ENCODE measurements at regions not wholly inside any gene's neighbourhood (a gene's known extent, or its start where the extent isn't known, plus 50 kb on each side); places are given as distances from the start of the nearest gene placed in this dataset.

DNA sequence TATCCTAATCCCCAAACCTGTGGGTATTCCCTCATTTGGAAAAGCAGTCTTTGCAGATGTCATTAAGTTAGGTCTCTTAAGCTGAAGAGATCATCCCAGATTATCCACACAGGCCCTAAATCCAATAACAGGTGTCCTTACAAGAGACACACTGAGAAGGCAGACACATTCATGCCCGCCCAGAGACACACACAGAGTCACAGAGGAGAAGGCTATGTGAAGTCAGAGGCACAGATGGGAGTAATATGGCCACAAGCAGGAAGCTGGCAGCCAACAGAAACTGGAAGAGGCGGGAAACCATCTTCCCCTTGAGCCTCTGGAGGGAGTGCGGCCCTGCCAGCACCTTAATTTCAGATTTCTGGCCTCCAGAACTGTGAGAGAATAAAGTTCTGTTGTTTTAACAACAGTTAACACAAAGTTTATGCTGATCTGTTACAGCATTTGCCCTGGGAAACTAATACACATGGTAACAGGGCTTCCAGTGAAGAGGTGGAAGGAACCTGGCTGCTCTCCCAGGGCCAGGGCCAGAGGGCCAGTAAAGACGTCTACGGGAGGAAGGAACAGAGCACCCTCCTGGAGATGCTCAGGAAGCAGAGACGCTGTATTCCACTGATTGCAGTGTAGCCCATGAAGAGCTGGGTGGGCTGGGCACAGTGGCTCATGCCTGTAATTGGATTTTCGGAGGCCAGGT, 217.5 kb downstream of the GLI2 start:
- DNase-seq (ENCODE audit: low spot score) = no peak

DNA sequence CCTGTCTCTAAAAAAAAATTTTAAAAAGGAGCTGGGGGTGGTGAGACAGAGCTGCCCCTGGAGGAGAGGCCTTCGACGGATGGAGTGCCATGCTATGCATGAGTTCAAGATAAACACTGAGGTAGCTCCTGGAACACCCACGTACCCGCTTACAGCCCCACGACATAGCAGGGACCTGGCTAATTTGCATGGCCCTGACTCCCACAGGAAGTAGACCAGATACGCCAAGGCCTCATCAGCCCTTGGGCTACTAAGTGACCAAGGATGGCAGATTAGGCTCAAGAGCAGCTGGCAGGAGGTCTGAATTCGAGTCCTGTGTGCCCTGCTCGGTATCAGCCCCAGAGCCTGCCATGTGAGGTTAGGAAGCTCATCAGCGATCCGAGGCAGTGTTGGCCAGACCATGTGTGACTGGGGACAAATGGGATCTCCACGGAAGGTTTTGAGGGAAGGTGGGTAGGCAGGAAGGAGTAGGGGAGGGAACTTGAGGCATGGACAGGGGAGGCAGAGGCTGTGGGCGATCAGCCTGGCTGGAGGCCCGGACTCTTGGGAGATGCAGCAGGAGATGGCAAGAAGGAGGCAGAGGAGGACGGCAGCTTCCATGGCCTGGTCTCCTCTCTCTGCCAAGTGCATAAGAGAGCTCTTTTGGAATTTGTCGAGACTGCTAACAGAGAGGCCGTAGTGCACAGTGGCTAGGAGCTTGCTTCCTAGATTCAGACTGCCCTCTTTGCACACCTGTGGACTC, 218.3 kb downstream of the GLI2 start:
- no peak for DNase-seq (ENCODE audit: low spot score)

DNA sequence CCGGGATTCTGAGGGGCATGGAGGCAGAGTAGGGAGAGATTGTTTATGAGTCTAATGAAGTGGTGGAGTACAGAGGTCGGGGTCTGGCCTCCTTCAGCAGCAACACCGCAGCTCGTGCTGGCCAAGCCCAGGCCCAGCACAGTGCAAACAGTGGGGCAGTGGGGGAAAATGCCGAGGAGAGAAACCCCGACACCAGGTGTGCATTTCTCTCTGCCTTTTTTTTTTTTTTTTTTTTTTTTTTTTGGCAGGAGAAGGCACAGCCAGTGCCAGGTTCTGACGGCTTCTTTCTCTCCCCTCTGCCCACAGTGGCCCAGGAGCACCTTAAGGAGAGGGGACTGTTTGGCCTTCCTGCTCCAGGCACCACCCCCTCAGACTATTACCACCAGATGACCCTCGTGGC, 219.3 kb downstream of the GLI2 start:
- DNase-seq (ENCODE audit: low spot score) = no peak

DNA sequence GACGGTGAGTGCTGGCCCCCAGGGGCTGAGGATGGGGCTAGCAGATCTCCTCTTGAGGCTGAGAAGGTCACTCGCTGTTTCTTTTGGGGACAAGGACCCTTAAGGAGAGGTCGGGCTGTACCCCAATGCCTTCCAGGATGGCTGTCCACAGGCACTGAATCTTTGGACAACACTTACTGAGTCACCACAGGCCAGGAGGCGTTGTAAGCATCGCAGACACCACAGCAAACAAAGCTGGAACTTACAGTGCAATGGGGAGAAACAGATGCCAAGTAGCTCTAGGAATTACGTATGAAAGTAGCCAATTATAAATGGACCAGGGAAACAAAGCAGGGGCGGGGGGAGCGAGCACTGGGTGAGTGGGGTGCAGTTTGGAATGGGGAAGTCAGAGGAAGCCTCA, 219.8 kb downstream of the GLI2 start:
- no peak for DNase-seq (ENCODE audit: low spot score)

DNA sequence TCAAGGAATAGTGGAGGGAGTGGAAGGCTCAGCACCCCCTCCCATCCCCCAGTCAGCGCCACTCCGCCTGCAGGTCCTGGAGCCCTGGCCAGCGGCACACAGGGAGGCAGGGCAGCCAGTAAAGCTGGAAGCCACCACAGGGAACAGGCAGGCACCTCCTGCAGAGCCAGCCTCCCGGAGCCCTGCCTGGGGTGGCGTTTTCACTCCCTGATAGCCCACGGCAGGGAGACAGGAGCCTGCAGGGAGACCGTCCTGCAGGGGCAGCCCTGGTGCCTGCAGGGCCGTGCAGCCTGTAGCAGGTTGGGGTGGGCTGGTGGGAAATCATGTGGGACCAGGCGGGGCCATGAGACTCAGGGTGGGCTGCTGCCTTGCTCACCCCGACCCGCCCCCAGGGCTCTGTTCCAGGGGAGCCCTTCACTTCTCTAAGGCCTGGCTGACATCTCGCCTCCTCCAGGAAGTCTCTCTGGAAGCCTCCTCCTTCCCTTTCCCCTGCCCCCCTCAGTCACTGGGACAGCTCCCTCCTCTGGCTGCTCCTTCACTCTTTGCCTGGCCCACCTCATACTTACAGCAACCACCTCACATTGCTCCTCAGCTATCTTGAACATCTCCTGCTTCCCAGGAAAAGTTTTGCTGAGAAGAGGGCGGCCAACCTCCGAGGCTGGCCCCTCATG, 221.0 kb downstream of the GLI2 start:
- no peak for DNase-seq (ENCODE audit: low spot score)

DNA sequence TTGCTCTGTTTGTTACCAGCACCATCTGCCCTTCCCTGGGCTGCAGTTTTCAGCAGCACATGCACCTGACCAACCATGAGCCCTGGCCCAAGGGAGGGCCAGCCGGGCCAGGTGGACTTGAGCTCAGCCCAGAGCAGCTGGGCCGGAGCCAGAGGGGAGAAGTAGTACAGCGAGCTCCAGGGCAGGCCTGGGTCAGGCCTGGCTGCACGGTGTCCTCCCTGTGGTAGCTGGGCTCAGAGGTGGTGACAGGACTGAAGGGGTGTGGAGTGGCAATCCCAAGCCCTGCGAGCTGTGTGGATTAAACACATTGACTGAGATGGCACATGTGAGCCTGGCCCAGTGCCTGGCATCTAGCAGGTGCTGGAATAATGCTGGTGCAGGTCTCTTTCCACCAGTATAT, 222.2 kb downstream of the GLI2 start:
- DNase-seq (ENCODE audit: low spot score) = no peak

DNA sequence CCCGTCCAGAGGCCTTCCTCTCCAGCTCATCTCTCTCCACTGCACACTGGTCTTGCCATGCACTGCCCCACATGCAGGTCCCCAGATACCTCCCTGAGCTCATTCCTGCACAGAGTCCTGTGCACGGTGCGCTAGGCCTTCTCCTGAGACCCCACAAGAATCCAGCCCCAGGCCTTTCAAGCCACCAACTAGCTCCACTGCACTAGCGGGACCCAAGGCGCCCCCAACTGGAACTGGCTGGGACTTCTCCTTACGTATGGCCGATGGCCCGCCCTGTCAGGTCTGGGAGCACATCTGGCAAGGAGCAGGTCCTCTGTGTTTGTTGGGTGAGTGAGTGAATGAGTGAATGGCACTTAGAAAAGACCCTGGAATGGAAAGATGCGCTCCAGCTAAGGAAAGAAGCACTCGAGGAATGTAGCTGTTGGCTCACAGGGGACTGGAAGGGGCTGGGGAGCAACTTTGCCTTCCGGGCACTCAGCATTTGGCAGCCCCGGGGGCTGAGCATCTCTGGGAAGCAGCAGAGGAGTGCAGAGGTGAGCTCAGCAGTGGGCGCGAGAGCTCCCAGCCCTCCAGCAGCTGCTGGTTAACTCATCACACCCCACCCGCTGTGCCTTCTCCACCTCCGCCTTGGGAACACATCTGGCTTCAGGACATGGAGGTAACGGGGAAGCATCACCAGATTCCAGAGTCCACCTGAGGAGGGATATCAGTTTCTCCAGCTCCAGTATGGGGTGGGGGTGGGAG, 223.1 kb downstream of the GLI2 start:
- DNase-seq (ENCODE audit: low spot score) = no peak

DNA sequence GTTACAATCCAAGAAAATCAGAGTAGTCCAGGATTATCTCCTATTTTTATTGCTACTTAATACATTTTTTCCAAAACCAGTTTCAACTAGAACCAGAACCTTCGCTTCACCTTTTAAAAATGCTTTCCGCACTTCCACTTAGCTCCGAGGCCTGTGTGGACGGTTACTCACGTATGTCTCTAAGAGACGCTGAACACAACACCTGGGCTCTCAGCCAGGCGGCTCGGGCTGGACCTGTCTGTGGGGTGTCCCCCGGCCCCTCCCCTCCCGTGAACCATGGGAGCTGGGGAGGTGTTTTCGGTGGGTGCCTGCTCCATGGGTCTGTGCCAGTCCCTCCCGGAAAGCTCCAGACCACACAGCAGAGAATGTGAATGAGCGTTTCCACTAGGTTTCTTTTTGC, 223.8 kb downstream of the GLI2 start:
- DNase-seq (ENCODE audit: low spot score) = no peak

DNA sequence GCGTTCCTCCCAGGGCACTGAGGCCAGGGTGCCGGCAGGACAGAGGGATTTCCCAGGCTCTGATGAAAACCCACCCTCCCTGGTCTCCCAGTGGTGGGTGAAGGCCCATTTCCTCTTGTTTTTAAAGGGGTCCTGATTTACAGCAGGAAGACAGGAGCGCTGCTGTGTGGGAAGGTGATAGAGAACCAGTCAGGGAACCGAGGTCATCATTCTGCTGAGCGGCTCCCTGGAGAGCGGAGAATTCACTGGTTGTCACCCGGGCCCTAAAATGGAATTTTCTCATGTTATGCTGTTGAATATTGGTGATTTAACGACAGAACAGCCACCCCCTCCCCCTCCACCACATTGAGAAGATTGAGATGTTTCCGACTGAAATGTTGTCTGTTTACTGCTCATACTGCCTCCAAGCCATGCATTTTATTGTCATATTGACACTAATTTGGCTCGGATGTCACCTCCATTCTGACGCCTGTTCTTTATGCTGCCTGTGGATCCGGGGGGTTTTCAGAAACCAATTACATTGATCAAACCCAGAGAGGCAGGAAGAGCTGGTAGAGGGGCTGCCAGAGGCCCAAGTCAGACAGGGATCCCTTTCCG, 225.2 kb downstream of the GLI2 start:
- DNase-seq (ENCODE audit: low spot score) = no peak

DNA sequence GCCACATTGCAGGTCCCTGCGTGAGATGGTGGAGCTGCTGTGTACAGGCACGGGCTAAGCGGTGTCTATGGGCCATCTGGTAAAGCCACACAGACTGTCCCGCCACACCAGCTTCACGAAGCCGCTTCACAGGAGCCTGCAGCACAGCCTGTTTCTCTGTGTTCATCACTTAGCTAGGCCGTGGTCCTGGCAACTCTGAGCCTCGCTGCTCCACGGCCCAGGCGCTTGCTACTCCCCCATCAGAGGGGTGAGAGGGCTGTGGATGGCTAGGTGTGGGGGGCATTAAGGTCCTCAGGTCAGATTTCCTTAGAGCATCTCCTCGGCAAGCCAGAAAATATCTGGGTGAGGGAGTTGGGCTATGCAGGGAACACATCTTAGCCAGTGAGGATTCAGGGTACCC, 225.7 kb downstream of the GLI2 start:
- no peak for DNase-seq (ENCODE audit: low spot score)

DNA sequence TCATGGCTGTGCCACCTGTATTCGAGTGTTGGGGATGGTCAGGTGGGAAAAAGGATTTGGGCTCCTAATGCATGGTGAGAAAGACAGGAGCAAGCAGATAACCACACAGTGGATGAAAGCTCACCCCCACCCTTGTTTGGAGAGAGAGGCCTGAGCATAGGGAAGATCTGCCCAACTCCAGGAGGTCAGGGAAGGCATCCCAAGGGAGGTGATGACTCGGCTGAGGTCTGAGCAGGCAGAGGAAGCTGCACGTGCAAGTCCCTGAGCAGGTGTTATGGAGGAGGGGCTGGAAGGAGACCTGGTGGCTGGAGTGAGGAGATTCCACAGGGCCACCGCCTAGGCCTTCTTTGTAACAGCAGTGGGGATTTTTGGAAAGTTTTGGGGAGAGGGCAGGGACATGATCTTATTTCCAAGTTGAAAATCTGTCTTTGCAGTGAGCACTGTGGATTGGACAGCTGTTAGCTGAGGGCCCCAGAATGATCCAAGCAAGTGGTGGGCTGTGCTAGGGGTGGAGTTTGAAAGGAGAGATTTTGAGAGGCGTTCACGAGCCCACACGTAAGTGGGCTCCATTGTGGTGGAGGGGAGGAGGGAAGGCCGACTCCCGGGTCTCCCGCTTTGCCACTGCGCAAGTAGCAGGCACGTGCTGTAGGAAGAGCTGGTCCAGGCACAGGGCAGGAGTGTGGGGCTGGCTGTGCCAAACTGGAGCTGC, 228.5 kb downstream of the GLI2 start:
- DNase-seq (ENCODE audit: low spot score) = no peak

DNA sequence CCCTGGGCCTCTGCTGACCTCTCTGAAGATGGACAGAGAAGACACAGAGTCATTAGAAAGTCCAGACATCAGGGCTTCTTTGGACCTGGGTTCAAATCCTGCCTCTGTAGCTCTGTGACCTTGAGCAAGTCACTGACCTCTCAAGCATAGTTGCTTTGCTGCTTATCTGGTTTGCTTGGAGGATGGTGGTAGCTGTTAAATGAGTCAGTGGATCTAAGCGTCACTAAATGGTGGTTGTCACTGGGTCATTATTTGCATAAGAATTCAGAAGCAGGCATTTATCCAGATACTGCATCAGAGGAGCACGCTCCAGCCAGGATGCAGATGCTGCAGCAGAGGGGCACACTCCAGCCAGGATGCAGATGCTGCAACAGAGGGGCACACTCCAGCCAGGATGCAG, 229.2 kb downstream of the GLI2 start:
- DNase-seq (ENCODE audit: low spot score) = no peak

DNA sequence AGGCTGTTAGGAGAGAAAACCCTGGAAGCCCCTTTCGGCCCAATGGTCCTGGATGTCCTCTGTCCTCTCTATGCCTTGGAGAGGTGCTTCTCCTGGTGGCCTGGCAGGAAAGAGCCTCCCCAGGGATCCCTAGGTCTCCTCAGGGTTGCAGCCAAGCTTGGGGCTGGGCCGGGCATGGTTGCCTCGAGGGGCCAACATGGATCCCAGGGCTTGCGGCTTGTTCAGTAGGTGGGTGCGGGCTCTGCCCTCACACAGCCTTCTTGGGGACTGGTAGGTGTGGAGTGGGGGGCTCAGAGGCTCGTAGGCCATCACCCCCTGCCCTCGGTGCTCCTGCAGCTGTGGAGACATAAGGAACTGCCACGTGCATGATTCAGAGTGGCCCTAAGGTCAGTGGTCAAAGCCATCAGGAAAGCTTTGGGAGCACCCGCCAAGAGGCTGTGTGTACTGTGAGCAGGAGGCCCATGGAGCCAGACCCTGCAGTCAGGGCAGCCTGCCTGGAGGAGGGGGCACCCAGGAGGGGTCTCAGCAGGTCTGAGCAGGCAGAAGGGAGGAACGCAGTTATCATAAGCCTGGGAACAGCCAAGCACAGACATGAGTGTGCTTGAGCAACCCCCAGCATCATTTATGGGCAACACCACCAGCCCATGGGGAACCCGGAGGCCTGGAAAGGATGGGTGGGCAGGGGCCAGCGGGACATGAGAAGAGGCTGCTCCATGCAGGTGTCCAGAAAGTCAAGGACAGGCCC, 231.0 kb downstream of the GLI2 start:
- DNase-seq (ENCODE audit: low spot score) = no peak

DNA sequence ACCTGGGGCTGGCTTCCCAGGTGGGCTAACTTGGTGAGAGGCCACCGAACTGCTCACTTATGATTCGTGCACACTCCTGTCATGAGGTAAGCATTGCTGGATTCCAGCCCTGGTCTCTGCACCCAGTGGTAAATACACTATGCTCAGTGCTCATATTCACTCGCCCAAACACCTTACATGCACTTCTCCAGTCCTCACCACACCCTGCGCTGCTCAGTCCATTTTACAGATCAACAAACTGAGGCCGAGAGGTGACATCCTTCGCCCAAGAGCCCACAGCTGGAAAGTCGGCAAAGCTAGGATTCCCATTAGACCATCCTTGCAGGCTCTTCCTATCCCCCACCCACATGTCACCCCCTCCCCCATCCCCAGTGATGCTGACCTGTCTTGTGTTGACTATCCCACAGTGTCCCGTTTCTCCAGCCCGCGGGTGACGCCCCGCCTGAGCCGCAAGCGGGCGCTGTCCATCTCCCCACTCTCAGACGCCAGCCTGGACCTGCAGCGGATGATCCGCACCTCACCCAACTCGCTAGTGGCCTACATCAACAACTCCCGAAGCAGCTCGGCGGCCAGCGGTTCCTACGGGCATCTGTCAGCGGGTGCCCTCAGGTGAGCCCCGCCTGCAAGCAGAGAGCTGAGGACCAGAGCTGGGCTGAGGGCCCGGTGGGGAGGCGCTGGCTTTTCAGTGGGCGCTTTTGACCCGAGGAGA, 232.8 kb downstream of the GLI2 start:
- no peak for DNase-seq (ENCODE audit: low spot score)

DNA sequence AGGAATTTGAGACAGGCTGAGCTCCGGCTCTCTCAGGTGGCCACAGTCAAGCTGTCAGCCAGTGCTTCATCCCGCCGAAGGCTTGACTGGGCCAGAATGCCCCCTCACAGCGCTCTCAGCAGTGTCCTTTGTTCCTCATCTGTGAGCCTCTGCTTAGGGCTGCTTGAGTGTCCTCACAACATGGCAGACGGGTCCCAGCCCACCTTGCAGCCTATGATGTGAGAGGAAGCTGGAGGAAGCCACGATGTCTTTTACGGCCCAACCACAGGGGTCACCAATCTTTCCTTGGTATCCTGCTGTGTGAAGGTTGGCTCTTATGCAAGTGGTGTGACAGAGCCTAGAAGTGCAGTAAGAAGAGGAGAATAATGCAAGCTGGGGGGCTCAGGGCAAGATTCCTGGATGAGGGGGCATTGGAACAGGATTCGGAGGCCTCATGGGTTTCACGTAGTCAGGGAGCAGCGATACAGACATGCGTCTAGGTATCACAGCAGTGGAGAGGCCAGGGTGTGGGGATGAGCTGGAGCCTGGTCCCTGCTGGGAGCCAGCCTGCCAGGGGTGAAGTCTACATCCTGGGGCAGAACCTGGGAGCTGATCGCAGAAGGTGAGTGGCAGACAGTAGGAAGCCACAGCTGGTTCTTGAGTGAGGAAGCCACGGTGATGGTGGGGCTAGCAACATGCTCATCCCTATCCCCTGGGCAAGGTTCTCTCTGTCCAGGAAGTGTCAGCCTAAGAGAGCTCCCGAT, 234.1 kb downstream of the GLI2 start:
- no peak for DNase-seq (ENCODE audit: low spot score)

DNA sequence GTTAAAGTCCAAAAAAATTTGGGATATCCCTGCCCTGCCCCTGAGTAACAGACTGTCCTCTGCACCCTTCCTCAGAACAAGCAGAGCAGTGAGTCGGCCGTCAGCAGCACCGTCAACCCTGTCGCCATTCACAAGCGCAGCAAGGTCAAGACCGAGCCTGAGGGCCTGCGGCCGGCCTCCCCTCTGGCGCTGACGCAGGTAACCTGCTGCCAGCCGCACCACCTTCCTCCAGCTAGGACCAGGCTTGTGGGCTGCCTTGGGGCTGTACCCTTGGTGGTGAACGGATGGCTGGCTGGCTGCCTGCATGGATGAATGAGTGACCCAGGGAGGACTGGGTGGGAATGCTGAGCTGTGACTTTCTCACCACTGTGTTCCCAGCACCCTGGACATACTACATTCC, 236.2 kb downstream of the GLI2 start:
- DNase-seq (ENCODE audit: low spot score) = no peak

DNA sequence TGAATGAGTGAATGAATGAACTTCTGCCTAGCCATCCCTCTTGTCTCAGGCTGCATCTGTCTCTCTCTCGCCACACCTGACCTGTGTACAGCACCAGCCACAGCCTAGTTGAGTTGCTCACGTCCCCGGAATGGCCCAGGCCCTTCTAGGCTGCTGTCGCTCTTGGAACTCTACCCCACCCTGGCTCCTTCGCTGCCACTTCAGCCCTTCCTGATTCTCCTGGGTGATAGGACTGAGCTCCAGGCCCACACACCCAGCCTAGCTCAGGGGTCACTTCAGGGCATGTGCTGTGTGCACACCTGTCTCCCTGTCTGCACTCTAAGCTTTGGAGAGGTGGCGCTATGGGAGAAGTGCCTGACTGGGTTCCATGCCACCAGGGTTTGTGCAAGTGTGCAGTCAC, 236.6 kb downstream of the GLI2 start:
- DNase-seq (ENCODE audit: low spot score) = no peak

DNA sequence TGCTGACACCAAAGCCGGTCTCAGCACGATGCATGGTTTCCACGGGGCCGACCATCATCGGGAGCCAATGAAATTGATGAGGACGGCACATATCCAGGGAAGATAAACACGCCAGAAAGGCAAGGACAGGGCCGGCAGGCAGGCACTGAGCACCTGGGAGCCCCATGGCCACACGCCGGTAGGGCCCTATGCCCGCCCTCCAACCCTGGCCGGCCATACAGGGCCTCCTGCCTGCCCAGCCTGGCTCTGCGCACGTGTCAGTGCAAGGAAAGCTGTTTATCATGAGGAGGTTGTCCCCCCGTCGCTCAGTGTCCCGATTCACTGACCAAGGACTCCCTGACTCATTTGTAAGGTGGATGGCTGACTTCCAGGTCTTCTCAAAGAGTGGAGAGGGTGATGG, 237.5 kb downstream of the GLI2 start:
- DNase-seq (ENCODE audit: low spot score) = no peak

DNA sequence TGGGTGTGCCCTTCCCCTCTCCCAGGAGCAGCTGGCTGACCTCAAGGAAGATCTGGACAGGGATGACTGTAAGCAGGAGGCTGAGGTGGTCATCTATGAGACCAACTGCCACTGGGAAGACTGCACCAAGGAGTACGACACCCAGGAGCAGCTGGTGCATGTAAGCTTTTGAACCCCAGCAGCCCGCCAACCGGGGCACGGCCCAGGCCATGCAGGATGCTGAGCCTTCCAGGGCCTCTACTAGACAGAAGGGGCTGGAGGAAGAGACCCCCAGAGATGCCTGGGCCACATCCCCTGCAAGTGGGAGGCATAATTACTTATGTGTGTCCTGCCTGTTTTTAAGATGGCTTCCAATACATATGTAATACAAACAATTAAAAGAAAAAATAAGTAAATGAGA, 239.3 kb downstream of the GLI2 start:
- no peak for DNase-seq (ENCODE audit: low spot score)
